ENCODE measurements at regions not wholly inside any gene's neighbourhood (a gene's known extent, or its start where the extent isn't known, plus 50 kb on each side); places are given as distances from the start of the nearest gene placed in this dataset.

DNA sequence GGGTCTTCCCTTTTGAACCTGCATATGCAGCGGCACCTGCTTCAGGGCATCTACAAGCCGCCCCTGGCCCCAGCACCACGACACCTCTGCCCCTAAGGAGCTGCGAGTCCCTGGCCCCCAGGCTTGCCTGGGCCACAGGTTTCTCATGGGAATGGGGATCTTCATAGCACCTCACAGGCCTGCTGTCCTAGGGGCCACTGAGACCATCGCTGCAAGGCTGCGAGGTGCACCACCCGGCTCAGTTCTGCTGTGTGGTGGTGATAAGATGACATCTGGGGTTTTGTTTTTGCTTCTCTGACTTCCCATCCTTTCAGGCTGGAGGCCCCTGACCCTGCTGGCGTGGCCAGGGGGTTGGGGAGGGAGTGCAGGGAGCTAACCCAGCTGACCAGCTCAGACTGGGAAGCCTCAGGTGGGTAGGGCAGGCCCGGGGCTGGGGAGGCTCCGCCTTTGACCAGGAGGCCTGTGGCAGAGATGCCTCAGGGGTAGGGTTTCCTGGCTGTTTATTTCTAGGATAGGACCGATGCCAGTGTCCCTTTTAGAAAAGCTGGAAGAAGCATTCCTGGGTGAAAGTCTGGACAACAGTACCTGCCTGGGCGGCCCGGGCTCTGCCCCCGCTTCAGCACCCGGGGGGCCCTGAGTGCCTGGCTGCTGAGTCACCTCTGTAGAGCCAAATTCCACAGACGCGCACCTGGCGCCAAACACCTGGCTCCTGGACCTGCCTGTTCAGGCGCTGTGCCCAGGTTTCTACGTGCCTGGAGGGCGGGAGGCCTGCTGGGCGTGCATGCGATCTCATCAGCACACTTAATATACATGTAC lies 264.7 kb downstream of the DLL1 start:
- no peak overlapping the region for H3K4me3 Mint-ChIP-seq (ENCODE audit: low read depth)
- H3K4me1 Mint-ChIP-seq (ENCODE audit: low read depth): peaks cover 3% of the 10 kb centered on the region
- DNase-seq (ENCODE audit: low spot score, unreplicated experiment): no peak
- H3K36me3 Mint-ChIP-seq (ENCODE audit: insufficient read depth): no peaks in the 10 kb centered on the region
- H3K27me3 Mint-ChIP-seq: peaks cover 10% of the 10 kb centered on the region
- TF ChIP-seq, protein P1, sequence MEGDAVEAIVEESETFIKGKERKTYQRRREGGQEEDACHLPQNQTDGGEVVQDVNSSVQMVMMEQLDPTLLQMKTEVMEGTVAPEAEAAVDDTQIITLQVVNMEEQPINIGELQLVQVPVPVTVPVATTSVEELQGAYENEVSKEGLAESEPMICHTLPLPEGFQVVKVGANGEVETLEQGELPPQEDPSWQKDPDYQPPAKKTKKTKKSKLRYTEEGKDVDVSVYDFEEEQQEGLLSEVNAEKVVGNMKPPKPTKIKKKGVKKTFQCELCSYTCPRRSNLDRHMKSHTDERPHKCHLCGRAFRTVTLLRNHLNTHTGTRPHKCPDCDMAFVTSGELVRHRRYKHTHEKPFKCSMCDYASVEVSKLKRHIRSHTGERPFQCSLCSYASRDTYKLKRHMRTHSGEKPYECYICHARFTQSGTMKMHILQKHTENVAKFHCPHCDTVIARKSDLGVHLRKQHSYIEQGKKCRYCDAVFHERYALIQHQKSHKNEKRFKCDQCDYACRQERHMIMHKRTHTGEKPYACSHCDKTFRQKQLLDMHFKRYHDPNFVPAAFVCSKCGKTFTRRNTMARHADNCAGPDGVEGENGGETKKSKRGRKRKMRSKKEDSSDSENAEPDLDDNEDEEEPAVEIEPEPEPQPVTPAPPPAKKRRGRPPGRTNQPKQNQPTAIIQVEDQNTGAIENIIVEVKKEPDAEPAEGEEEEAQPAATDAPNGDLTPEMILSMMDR (IDR thresholded peaks at IDR 0.05; ENCODE audit: unreplicated experiment): no peak
- no peak overlapping the region for H3K27ac Mint-ChIP-seq
- no peaks in the 10 kb centered on the region for H3K9me3 Mint-ChIP-seq (ENCODE audit: low read depth)

DNA sequence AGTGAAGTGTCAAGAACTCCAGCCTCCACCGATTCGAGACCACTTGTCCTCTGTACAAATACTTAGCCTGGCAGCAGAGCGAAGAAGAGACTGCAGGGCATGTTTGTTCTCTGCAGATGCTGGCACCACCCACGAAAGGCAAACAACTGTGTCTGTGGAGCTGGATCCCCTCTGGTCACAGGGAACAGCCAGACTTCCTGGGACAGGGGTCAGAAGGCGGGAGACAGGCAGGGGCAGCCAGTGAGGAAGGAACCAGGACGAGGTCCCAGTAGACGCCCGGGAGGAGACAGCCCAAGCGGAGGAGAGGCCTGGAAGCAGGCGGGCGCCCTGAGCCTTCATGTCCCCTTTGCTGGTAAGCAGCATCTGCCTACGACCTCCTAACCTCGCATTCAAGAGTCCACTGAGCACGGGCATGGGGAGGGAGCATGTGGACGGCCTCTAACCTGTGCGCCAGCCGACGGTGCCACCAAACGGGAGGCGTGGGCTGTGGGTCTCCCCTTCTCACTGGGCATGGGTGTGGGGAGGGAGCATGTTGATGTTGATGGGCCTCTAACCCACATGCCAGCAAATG lies 265.5 kb downstream of the DLL1 start:
- no peak overlapping the region for H3K27ac Mint-ChIP-seq
- DNase-seq (ENCODE audit: low spot score, unreplicated experiment): no peak
- no peaks in the 10 kb centered on the region for H3K9me3 Mint-ChIP-seq (ENCODE audit: low read depth)

DNA sequence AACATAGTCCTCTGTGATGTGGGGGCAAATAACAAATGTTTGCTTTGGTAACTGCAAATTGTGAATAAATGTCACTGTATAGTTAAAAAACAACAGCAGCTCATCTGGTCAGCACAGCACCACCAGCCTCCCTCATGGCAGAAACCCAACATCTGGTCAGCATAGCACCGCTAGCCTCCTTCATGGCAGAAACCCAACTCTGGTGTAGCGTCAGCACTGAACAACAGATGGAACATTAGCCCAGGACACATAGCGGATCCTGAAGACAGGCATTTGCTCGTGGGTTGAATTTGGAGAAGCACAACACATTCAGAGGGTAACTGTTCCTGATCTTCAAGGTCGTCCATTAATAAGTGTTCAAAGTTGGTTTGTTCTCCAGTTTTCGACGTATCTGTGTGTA lies 265.9 kb downstream of the DLL1 start:
- H3K4me3 Mint-ChIP-seq (ENCODE audit: low read depth): no peak overlapping the region
- TF ChIP-seq, protein P1 (IDR thresholded peaks at IDR 0.05; ENCODE audit: unreplicated experiment): no peak
- no peak for DNase-seq (ENCODE audit: low spot score, unreplicated experiment)
- H3K27ac Mint-ChIP-seq: no peak overlapping the region
- H3K4me1 Mint-ChIP-seq (ENCODE audit: low read depth): no peaks in the 10 kb centered on the region
- peaks cover 10% of the 10 kb centered on the region for H3K27me3 Mint-ChIP-seq
- H3K36me3 Mint-ChIP-seq (ENCODE audit: insufficient read depth): no peaks in the 10 kb centered on the region
- H3K9me3 Mint-ChIP-seq (ENCODE audit: low read depth): no peaks in the 10 kb centered on the region

More for the DNA sequence above, 265.5 kb downstream of the DLL1 start:
- Mint-ChIP-seq H3K36me3 (ENCODE audit: insufficient read depth) (no peaks in the 10 kb centered on the region), H3K27me3 (peaks cover 10% of the 10 kb centered on the region), H3K4me3 (ENCODE audit: low read depth) (no peak overlapping the region), H3K4me1 (ENCODE audit: low read depth) (no peaks in the 10 kb centered on the region)
- TF ChIP-seq, protein P1 (IDR thresholded peaks at IDR 0.05; ENCODE audit: unreplicated experiment): no peak

DNA sequence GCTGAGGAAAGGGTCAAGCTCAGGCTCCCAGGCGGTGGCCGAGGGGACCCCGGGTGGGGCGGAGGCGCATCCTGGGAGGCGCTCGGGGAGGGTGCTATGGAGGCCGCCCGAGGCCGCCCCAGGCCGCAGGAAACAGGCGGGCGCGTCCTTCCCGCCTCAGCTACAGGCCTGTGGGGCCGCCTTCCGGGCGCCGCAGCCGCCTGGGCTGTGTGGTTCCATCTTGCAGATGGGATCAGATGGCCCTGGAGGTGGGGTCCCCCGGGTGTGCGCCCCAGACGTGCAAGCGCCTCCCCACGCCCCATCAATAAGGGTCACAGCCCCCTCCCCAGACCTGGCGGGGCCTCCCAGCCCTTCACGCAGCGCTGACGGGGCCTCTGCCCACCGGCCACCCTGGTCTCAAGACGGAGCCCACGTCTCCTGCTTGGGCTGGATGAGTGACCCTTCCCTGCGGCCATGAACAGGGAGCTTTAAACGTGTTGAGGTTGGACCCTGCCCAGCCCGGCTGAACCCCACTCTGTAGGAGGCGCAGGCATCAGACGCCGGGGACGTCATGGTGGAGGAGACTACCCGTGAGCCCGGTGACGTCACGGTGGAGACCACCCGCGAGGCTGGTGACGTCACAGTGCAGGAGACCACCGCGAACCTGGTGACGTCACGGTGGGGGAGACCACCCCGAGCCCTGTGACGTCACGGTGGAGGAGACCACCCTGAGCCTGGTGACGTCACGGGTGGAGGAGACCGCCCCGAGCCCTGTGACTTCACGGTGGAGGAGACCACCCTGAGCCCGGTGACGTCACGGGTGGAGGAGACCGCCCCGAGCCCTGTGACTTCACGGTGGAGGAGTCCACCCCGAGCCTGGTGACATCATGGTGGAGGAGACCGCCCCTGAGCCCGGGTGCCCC lies 267.0 kb downstream of the DLL1 start:
- Mint-ChIP-seq H3K27me3 (peaks cover 10% of the 10 kb centered on the region), H3K36me3 (ENCODE audit: insufficient read depth) (no peaks in the 10 kb centered on the region), H3K27ac (no peak overlapping the region), H3K9me3 (ENCODE audit: low read depth) (no peaks in the 10 kb centered on the region), H3K4me3 (ENCODE audit: low read depth) (no peak overlapping the region), H3K4me1 (ENCODE audit: low read depth) (no peaks in the 10 kb centered on the region)
- TF ChIP-seq, protein P1 (IDR thresholded peaks at IDR 0.05; ENCODE audit: unreplicated experiment): no peak
- DNase-seq (ENCODE audit: low spot score, unreplicated experiment): no peak
